Neural cell (in vitro differentiated cells): ENCODE measurements at regions not wholly inside any gene's neighbourhood (a gene's known extent, or its start where the extent isn't known, plus 50 kb on each side); places are given as distances from the start of the nearest gene placed in this dataset.

Experiments
- EZH2 ChIP-seq: fragments of 200-600, 300-800 bp; shearing (Covaris generic), sonication (generic); IDR thresholded peaks from 2 replicates; pipeline ENCODE4 v1.6.1; 2014; ENCODE audit warnings: antibody characterized with exemption, low read length, borderline replicate concordance, mild to moderate bottlenecking; ENCODE audit not compliant: insufficient read depth, poor library complexity, severe bottlenecking
- MXI1 ChIP-seq: fragments of 450-650 bp; conservative IDR thresholded peaks from 2 replicates; pipeline ENCODE4 v1.6.1; 2014; ENCODE audit warnings: antibody characterized with exemption, mild to moderate bottlenecking; ENCODE audit not compliant: poor library complexity, severe bottlenecking
- POLR2AphosphoS5 ChIP-seq: IDR thresholded peaks from 2 replicates; pipeline ENCODE4 v1.6.1; 2012
- RAD21 ChIP-seq: fragments of 450-650 bp; conservative IDR thresholded peaks from 2 replicates; pipeline ENCODE4 v1.6.1; 2014; ENCODE audit warnings: antibody characterized with exemption, mild to moderate bottlenecking, moderate library complexity
- TAF1 ChIP-seq: IDR thresholded peaks from 2 replicates; pipeline ENCODE4 v1.6.1; 2012; ENCODE audit warnings: low read depth
- TF ChIP-seq, protein P1 (sequence below): fragments of 450-650 bp; IDR thresholded peaks from 2 replicates; pipeline ENCODE4 v1.5.1; 2014; ENCODE audit warnings: antibody characterized with exemption, mild to moderate bottlenecking, moderate library complexity; ENCODE audit not compliant: poor library complexity, severe bottlenecking

- TF ChIP-seq, protein P1, sequence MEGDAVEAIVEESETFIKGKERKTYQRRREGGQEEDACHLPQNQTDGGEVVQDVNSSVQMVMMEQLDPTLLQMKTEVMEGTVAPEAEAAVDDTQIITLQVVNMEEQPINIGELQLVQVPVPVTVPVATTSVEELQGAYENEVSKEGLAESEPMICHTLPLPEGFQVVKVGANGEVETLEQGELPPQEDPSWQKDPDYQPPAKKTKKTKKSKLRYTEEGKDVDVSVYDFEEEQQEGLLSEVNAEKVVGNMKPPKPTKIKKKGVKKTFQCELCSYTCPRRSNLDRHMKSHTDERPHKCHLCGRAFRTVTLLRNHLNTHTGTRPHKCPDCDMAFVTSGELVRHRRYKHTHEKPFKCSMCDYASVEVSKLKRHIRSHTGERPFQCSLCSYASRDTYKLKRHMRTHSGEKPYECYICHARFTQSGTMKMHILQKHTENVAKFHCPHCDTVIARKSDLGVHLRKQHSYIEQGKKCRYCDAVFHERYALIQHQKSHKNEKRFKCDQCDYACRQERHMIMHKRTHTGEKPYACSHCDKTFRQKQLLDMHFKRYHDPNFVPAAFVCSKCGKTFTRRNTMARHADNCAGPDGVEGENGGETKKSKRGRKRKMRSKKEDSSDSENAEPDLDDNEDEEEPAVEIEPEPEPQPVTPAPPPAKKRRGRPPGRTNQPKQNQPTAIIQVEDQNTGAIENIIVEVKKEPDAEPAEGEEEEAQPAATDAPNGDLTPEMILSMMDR: no peak
- TF ChIP-seq EZH2 (no peak), MXI1 (no peak), TAF1 (no peak), RAD21 (no peak), POLR2AphosphoS5 (no peak)
These were observed 406.4 kb upstream of the CLINT1 start for GRCh38 chr5:158265346-158265745.
